ENCODE measurements at regions not wholly inside any gene's neighbourhood (a gene's known extent, or its start where the extent isn't known, plus 50 kb on each side); places are given as distances from the start of the nearest gene placed in this dataset.

DNA sequence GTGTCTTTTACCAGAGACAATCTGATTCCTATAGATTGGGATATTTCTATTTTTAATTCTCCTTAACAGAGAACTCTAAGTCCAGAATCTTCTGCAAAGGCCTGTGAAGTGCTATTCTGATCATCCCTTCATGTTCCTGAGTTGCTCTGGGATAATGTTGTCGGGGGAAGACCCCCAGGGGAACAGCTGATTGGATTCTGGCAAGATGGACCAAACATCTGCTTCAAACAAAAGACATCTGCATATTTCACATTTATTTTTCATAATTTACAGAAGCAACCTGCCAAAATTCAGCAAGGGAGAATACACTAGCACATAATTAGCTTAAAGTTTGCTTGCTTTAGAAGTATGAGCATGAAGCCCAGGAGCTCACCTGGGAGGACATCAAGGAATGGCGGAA is 116.0 kb upstream of the ETAA1 start:
- no peaks in the 10 kb centered on the region for H3K9me3 ChIP-seq (ENCODE audit: control insufficient read depth, low read depth, low read length)
- no peak overlapping the region for H2BK5ac ChIP-seq (ENCODE audit: insufficient read length, low read length)
- no peak overlapping the region for H2BK20ac ChIP-seq (ENCODE audit: low read depth, low read length, poor library complexity, severe bottlenecking)
- Mint-ChIP-seq H3K4me1 (peaks cover 3 to 5% of the 10 kb centered on the region in 2 experiments; a peak in 2 of 4 replicates), H3K27me3 (ENCODE audit: low read depth) (no peaks in the 10 kb centered on the region), H3K9me3 (no peaks in the 10 kb centered on the region), H3K4me3 (no peak overlapping the region), H3K36me3 (ENCODE audit: insufficient read depth in 1 of 3, low read depth in 3 of 3) (no peaks in the 10 kb centered on the region), H3K27ac (peak overlapping the region in 1 of 3 experiments; percentile 75; a peak in 1 of 7 replicates)
- no peak overlapping the region for H3T11ph ChIP-seq (ENCODE audit: low read length)
- H2AFZ ChIP-seq (ENCODE audit: low read length): no peak overlapping the region
- no peaks in the 10 kb centered on the region for H3K79me1 ChIP-seq (ENCODE audit: insufficient read depth, low read depth, low read length, poor library complexity, severe bottlenecking)
- H3K9ac ChIP-seq (ENCODE audit: extremely low read depth, insufficient read length, low read length): no peak overlapping the region
- H2BK15ac ChIP-seq (ENCODE audit: low read depth, low read length): no peak overlapping the region
- no peak overlapping the region for H3K27ac ChIP-seq (ENCODE audit: insufficient read length, low read depth, low read length)
- no peak overlapping the region for H2AK5ac ChIP-seq (ENCODE audit: insufficient read length, low read length)
- H2BK120ac ChIP-seq (ENCODE audit: low read depth, low read length, poor library complexity, severe bottlenecking): no peak overlapping the region
- H3K56ac ChIP-seq (ENCODE audit: insufficient read length, low read depth, low read length): no peak overlapping the region
- H3K4me2 ChIP-seq (ENCODE audit: insufficient read depth, insufficient read length, low read length): no peak overlapping the region
- H3K4ac ChIP-seq (ENCODE audit: low read depth, low read length): no peak overlapping the region
- H4K8ac ChIP-seq (replicated peaks; ENCODE audit: insufficient read length, low read depth, low read length): no peak overlapping the region
- TF ChIP-seq, protein P1, sequence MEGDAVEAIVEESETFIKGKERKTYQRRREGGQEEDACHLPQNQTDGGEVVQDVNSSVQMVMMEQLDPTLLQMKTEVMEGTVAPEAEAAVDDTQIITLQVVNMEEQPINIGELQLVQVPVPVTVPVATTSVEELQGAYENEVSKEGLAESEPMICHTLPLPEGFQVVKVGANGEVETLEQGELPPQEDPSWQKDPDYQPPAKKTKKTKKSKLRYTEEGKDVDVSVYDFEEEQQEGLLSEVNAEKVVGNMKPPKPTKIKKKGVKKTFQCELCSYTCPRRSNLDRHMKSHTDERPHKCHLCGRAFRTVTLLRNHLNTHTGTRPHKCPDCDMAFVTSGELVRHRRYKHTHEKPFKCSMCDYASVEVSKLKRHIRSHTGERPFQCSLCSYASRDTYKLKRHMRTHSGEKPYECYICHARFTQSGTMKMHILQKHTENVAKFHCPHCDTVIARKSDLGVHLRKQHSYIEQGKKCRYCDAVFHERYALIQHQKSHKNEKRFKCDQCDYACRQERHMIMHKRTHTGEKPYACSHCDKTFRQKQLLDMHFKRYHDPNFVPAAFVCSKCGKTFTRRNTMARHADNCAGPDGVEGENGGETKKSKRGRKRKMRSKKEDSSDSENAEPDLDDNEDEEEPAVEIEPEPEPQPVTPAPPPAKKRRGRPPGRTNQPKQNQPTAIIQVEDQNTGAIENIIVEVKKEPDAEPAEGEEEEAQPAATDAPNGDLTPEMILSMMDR (conservative IDR thresholded peaks at IDR 0.05): no peak
- H2BK12ac ChIP-seq (ENCODE audit: insufficient read length, low read depth, low read length): no peak overlapping the region
- H3K18ac ChIP-seq (ENCODE audit: insufficient read length, low read depth, low read length): no peak overlapping the region
- H3K23ac ChIP-seq (ENCODE audit: insufficient read length, low read depth, low read length): no peak overlapping the region
- no peak overlapping the region for H4K5ac ChIP-seq (ENCODE audit: insufficient read length, low read depth, low read length)
- no peaks in the 10 kb centered on the region for H3K27me3 ChIP-seq (ENCODE audit: insufficient read depth, low read length)
- H3K14ac ChIP-seq (ENCODE audit: insufficient read depth, low read length): no peak overlapping the region
- H3K4me1 ChIP-seq (ENCODE audit: insufficient read depth, low read length): no peaks in the 10 kb centered on the region
- no peak overlapping the region for H4K91ac ChIP-seq (ENCODE audit: insufficient read length, low read depth, low read length)
- no peak for DNase-seq
- H3K23me2 ChIP-seq (ENCODE audit: insufficient read length, low read depth, low read length, poor library complexity, severe bottlenecking): no peaks in the 10 kb centered on the region
- no CpG with 5 or more reads among the region's 2 CpGs for WGBS (ENCODE audit: extremely low coverage, insufficient read length, low lambda C conversion rate)
- no peaks in the 10 kb centered on the region for H4K20me1 ChIP-seq (ENCODE audit: control insufficient read depth, insufficient read depth, insufficient read length)
- H3K79me2 ChIP-seq (ENCODE audit: insufficient read depth, low read length): no peaks in the 10 kb centered on the region

Measured in H9 (cell line).